H9 (cell line): ENCODE measurements at regions not wholly inside any gene's neighbourhood (a gene's known extent, or its start where the extent isn't known, plus 50 kb on each side); places are given as distances from the start of the nearest gene placed in this dataset.

Experiments
- DNase-seq: peaks from one replicate; pipeline ENCODE4 v3.0.0-alpha.2; 2017
- H2AFZ ChIP-seq: one replicate; pipeline ENCODE4 v1.6.1; 2013; ENCODE audit warnings: mild to moderate bottlenecking, low read length, control low read depth, moderate library complexity
- H2AK5ac ChIP-seq: 2 replicates; pipeline ENCODE4 v1.6.1; 2013; ENCODE audit warnings: low read length, control low read depth, mixed read lengths; ENCODE audit not compliant: insufficient read length
- H2BK120ac ChIP-seq: one replicate; pipeline ENCODE4 v1.6.1; 2013; ENCODE audit warnings: low read depth, mild to moderate bottlenecking, low read length, control low read depth, inconsistent platforms; ENCODE audit not compliant: poor library complexity, severe bottlenecking
- H2BK12ac ChIP-seq: 2 replicates; pipeline ENCODE4 v1.6.1; 2013; ENCODE audit warnings: low read length, control low read depth, mixed read lengths, low read depth; ENCODE audit not compliant: insufficient read length
- H2BK15ac ChIP-seq: 2 replicates; pipeline ENCODE4 v1.6.1; 2013; ENCODE audit warnings: low read depth, low read length, control low read depth
- H2BK20ac ChIP-seq: one replicate; pipeline ENCODE4 v1.6.1; 2013; ENCODE audit warnings: low read depth, mild to moderate bottlenecking, low read length, control low read depth, inconsistent platforms; ENCODE audit not compliant: poor library complexity, severe bottlenecking
- H2BK5ac ChIP-seq: 2 replicates; pipeline ENCODE4 v1.6.1; 2013; ENCODE audit warnings: low read length, control low read depth, mixed read lengths; ENCODE audit not compliant: insufficient read length
- H3K14ac ChIP-seq: 2 replicates; pipeline ENCODE4 v1.6.1; 2013; ENCODE audit warnings: low read length, control low read depth; ENCODE audit not compliant: insufficient read depth
- H3K18ac ChIP-seq: 2 replicates; pipeline ENCODE4 v1.6.1; 2013; ENCODE audit warnings: low read depth, mild to moderate bottlenecking, mixed read lengths, low read length, control low read depth; ENCODE audit not compliant: insufficient read length
- H3K23ac ChIP-seq: 2 replicates; pipeline ENCODE4 v1.6.1; 2013; ENCODE audit warnings: low read length, control low read depth, mixed read lengths, low read depth; ENCODE audit not compliant: insufficient read length
- H3K23me2 ChIP-seq: 2 replicates; pipeline ENCODE4 v1.6.1; 2013; ENCODE audit warnings: low read depth, mild to moderate bottlenecking, mixed read lengths, low read length, control low read depth; ENCODE audit not compliant: insufficient read length, poor library complexity, severe bottlenecking
- H3K27ac ChIP-seq: 2 replicates; pipeline ENCODE4 v1.5.1; 2013; ENCODE audit warnings: low read length, control low read depth, mixed read lengths, low read depth; ENCODE audit not compliant: insufficient read length
- H3K27me3 ChIP-seq: 2 replicates; pipeline ENCODE4 v1.6.1; 2013; ENCODE audit warnings: low read length, control low read depth, inconsistent platforms; ENCODE audit not compliant: insufficient read depth
- H3K4ac ChIP-seq: 2 replicates; pipeline ENCODE4 v1.6.1; 2013; ENCODE audit warnings: low read depth, mild to moderate bottlenecking, control low read depth, inconsistent platforms, low read length, moderate library complexity
- H3K4me1 ChIP-seq: 2 replicates; pipeline ENCODE4 v1.6.1; 2013; ENCODE audit warnings: low read length, control low read depth, inconsistent platforms; ENCODE audit not compliant: insufficient read depth
- H3K4me2 ChIP-seq: 2 replicates; pipeline ENCODE4 v1.6.1; 2013; ENCODE audit warnings: low read length, control low read depth, mixed read lengths; ENCODE audit not compliant: insufficient read length, insufficient read depth
- H3K56ac ChIP-seq: 2 replicates; pipeline ENCODE4 v1.6.1; 2013; ENCODE audit warnings: low read depth, mild to moderate bottlenecking, mixed read lengths, low read length, control low read depth; ENCODE audit not compliant: insufficient read length
- H3K79me1 ChIP-seq: 2 replicates; pipeline ENCODE4 v1.6.1; 2013; ENCODE audit warnings: low read depth, mild to moderate bottlenecking, moderate library complexity, low read length, control low read depth, inconsistent platforms; ENCODE audit not compliant: insufficient read depth, poor library complexity, severe bottlenecking
- H3K79me2 ChIP-seq: 2 replicates; pipeline ENCODE4 v1.6.1; 2013; ENCODE audit warnings: low read length, control low read depth, inconsistent platforms; ENCODE audit not compliant: insufficient read depth
- H3K9ac ChIP-seq: 2 replicates; pipeline ENCODE4 v1.6.1; 2013; ENCODE audit warnings: low read length, control low read depth, mixed read lengths; ENCODE audit not compliant: insufficient read length; ENCODE audit errors: extremely low read depth
- H3K9me3 ChIP-seq: one replicate; pipeline ENCODE4 v1.6.1; 2013; ENCODE audit warnings: low read depth, low read length, inconsistent platforms; ENCODE audit not compliant: control insufficient read depth
- H3T11ph ChIP-seq: one replicate; pipeline ENCODE4 v1.6.1; 2013; ENCODE audit warnings: mild to moderate bottlenecking, low read length, control low read depth, inconsistent platforms
- H4K20me1 ChIP-seq: one replicate; pipeline ENCODE4 v1.6.1; 2013; ENCODE audit not compliant: control insufficient read depth, insufficient read length, insufficient read depth
- H4K5ac ChIP-seq: 2 replicates; pipeline ENCODE4 v1.6.1; 2013; ENCODE audit warnings: low read depth, mild to moderate bottlenecking, mixed read lengths, low read length, control low read depth; ENCODE audit not compliant: insufficient read length
- H4K8ac ChIP-seq: replicated peaks from 2 replicates; pipeline ENCODE4 v1.6.1; 2013; ENCODE audit warnings: low read length, control low read depth, mixed read lengths, low read depth; ENCODE audit not compliant: insufficient read length
- H4K91ac ChIP-seq: 2 replicates; pipeline ENCODE4 v1.6.1; 2013; ENCODE audit warnings: low read depth, mild to moderate bottlenecking, moderate library complexity, mixed read lengths, low read length, control low read depth; ENCODE audit not compliant: insufficient read length
- H3K27ac Mint-ChIP-seq, 3 experiments: 2 replicates in 2 of 3; 3 replicates in 1 of 3; pipeline ENCODE4 v1.8.0; 2020 to 2021; ENCODE audit warnings: mixed read lengths in 3 of 3, mild to moderate bottlenecking in 1 of 3, moderate library complexity in 1 of 3
- H3K27me3 Mint-ChIP-seq: 2 replicates; pipeline ENCODE4 v1.8.0; 2021; ENCODE audit warnings: low read depth, mild to moderate bottlenecking, moderate library complexity, mixed read lengths
- H3K36me3 Mint-ChIP-seq, 3 experiments: 2 replicates in 2 of 3; 3 replicates in 1 of 3; pipeline ENCODE4 v1.8.0; 2020 to 2021; ENCODE audit warnings: low read depth in 3 of 3, mixed read lengths in 3 of 3; ENCODE audit not compliant: insufficient read depth in 1 of 3
- H3K4me1 Mint-ChIP-seq, 2 experiments: 2 replicates each; pipeline ENCODE4 v1.8.0; 2020; ENCODE audit warnings: mixed read lengths in 2 of 2
- H3K4me3 Mint-ChIP-seq, 2 experiments: 2 replicates in 1 of 2; 3 replicates in 1 of 2; pipeline ENCODE4 v1.8.0; 2020 to 2021; ENCODE audit warnings: mild to moderate bottlenecking in 2 of 2, mixed read lengths in 2 of 2, moderate library complexity in 1 of 2
- H3K9me3 Mint-ChIP-seq, 2 experiments: 2 replicates in 1 of 2; 3 replicates in 1 of 2; pipeline ENCODE4 v1.8.0; 2020; ENCODE audit warnings: mild to moderate bottlenecking in 2 of 2, mixed read lengths in 2 of 2, moderate library complexity in 1 of 2
- CTCF ChIP-seq: fragments of 200-600 bp; sonication (generic); conservative IDR thresholded peaks from 3 replicates; pipeline ENCODE4 v1.8.0; 2021; ENCODE audit warnings: antibody characterized with exemption, mild to moderate bottlenecking
- WGBS: extraction: QIAGEN DNeasy Blood & Tissue Kit; methylation state at CpG from one replicate; pipeline ENCODE4 v1.1.7; 2013; ENCODE audit warnings: missing lambda C conversion rate, low lambda C conversion rate, mixed read lengths; ENCODE audit not compliant: insufficient read length; ENCODE audit errors: extremely low coverage; 5-methylcytosine and 5-hydroxymethylcytosine counted together

GRCh38 chr2:79394485-79394859 is 118.4 kb upstream of the CTNNA2 start:
- no peak overlapping the region for H3K18ac ChIP-seq
- 0 out of 2 replicates have a peak, but pooled peaks cover 2% of the 10 kb centered on the region for H3K4me1 ChIP-seq
- H3K36me3 Mint-ChIP-seq: no peaks in the 10 kb centered on the region
- no peaks in the 10 kb centered on the region for H4K20me1 ChIP-seq
- no peak overlapping the region for H3K9ac ChIP-seq
- H3K4me1 Mint-ChIP-seq: peaks cover 22 to 31% of the 10 kb centered on the region in 2 experiments
- no peak overlapping the region for H3K4me2 ChIP-seq
- H3K23ac ChIP-seq: no peak overlapping the region
- no peak overlapping the region for H3T11ph ChIP-seq
- H4K8ac ChIP-seq: no peak overlapping the region
- no peaks in the 10 kb centered on the region for H3K79me2 ChIP-seq
- H2BK120ac ChIP-seq: no peak overlapping the region
- WGBS: no CpG with 5 or more reads among the region's 1 CpG
- no peaks in the 10 kb centered on the region for H3K9me3 Mint-ChIP-seq
- H2BK15ac ChIP-seq: no peak overlapping the region
- no peaks in the 10 kb centered on the region for H3K27me3 Mint-ChIP-seq
- no peak overlapping the region for H2BK20ac ChIP-seq
- peak overlapping the region in 2 of 3 experiments; percentile 86 to 95; a peak in 4 of 7 replicates for H3K27ac Mint-ChIP-seq
- no peaks in the 10 kb centered on the region for H3K23me2 ChIP-seq
- H3K79me1 ChIP-seq: no peaks in the 10 kb centered on the region
- no peak overlapping the region for H3K27ac ChIP-seq
- no peak overlapping the region for H3K4ac ChIP-seq
- no peak overlapping the region for H4K5ac ChIP-seq
- H2AFZ ChIP-seq: no peak overlapping the region
- H4K91ac ChIP-seq: no peak overlapping the region
- DNase-seq: no peak
- no peak overlapping the region for H3K56ac ChIP-seq
- no peak for TF ChIP-seq CTCF
- H3K9me3 ChIP-seq: no peaks in the 10 kb centered on the region
- no peak overlapping the region for H2AK5ac ChIP-seq
- no peak overlapping the region for H2BK5ac ChIP-seq
- no peak overlapping the region for H3K14ac ChIP-seq
- no peak overlapping the region for H2BK12ac ChIP-seq
- no peaks in the 10 kb centered on the region for H3K27me3 ChIP-seq
- H3K4me3 Mint-ChIP-seq: no peak overlapping the region
